ENCODE measurements at regions not wholly inside any gene's neighbourhood (a gene's known extent, or its start where the extent isn't known, plus 50 kb on each side); places are given as distances from the start of the nearest gene placed in this dataset.

DNA sequence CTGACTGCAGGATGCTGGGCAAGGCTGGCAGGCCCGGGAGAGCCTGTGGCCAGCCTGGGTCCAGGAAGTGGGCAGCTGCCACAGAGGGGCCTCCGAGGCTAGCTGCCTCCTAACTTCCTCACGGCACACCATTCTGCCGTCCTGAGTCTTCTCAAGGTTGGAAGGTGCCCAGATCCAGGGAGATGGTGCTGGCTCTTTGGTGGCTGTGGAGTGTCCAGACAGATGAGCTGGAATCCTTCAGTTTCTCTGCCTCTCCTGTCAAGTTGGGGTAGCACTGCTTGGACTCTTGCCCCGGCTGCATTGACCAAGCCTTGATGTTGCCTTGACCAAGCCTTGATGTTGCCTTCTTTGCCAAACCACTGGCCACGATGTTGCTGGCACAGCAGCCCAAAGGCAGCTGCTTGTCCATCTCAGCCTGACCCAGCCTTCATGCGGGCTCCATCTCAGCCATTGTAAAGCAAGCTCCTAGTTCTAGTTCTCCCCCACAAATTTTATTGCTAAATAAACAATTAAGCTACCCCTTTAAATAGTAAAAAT is 75.1 kb upstream of the AFDN start:
- DNase-seq (no peak), ATAC-seq (ENCODE audit: low read depth) (no peak)
- Histone ChIP-seq H3K9me3 (ENCODE audit: control insufficient read depth, insufficient read depth, low read length) (peaks cover 15% of the 10 kb centered on the region), H3K23ac (ENCODE audit: low read depth, low read length) (no peak overlapping the region), H4K91ac (ENCODE audit: insufficient read depth, low read depth, low read length) (no peak overlapping the region), H3K79me1 (ENCODE audit: low read depth in 1 of 2, low read length in 2 of 2) (no peaks in the 10 kb centered on the region), H3K27ac (ENCODE audit: insufficient read depth, low read length) (no peak overlapping the region), H2BK20ac (ENCODE audit: low read depth, low read length) (no peak overlapping the region), H2AK5ac (ENCODE audit: low read depth, low read length) (no peak overlapping the region), H2AFZ (replicated peaks; ENCODE audit: low read length, poor library complexity) (no peak overlapping the region), H3K4me3 (ENCODE audit: insufficient read depth, low read depth, low read length) (no peak overlapping the region), H2BK15ac (ENCODE audit: low read depth, low read length) (no peak overlapping the region), H3K4me1 (ENCODE audit: control insufficient read depth, insufficient read depth, low read length) (no peaks in the 10 kb centered on the region), H2BK5ac (ENCODE audit: low read depth, low read length, poor library complexity, severe bottlenecking) (no peak overlapping the region), H4K20me1 (ENCODE audit: insufficient read depth, low read length) (no peaks in the 10 kb centered on the region), H3K36me3 (ENCODE audit: control insufficient read depth, insufficient read depth, low read length) (no peaks in the 10 kb centered on the region), H3K9ac (ENCODE audit: low read depth, low read length) (no peak overlapping the region), H3K56ac (ENCODE audit: extremely low read depth, insufficient read depth, low read length) (no peak overlapping the region), H3K18ac (ENCODE audit: low read depth, low read length) (no peak overlapping the region), H2BK120ac (ENCODE audit: low read depth, low read length) (no peak overlapping the region), H3K14ac (replicated peaks; ENCODE audit: low read depth, low read length) (no peak overlapping the region), H3K27me3 (ENCODE audit: control insufficient read depth, insufficient read depth, low read length) (no peaks in the 10 kb centered on the region), H3K4me2 (ENCODE audit: low read depth, low read length) (no peak overlapping the region), H2AK9ac (replicated peaks; ENCODE audit: low read depth, low read length, poor library complexity) (no peak overlapping the region), H3K4ac (ENCODE audit: low read depth, low read length) (no peak overlapping the region), H3K9me1 (ENCODE audit: insufficient read depth, low read length) (no peaks in the 10 kb centered on the region), H4K8ac (ENCODE audit: low read depth in 2 of 2, low read length in 2 of 2) (no peak overlapping the region), H4K5ac (ENCODE audit: low read depth, low read length) (no peak overlapping the region)
- dilution Hi-C loops (cut with HindIII; ENCODE audit: low sequenced_read_pairs, unreplicated experiment): no loop called here
- WGBS, 2 experiments (ENCODE audit: extremely low coverage in 2 of 2, insufficient read length in 1 of 2): 25% methylated on average over 2 of the region's 7 CpGs; no CpG with 5 or more reads in 1 of the 2 experiments
- CTCF ChIA-PET: no interaction called here
- POLR2A ChIA-PET (ENCODE audit: unreplicated experiment): no interaction called here
- no TSS peak for BruUV-seq (replicated peaks)
- in situ Hi-C loops (cut with MboI; ENCODE audit: low sequenced_read_pairs): no loop called here
- no peak for TF ChIP-seq FOS (IDR thresholded peaks at IDR 0.05; ENCODE audit: low read depth, low read length)
- no peak for TF ChIP-seq MAFK (IDR thresholded peaks at IDR 0.05; ENCODE audit: low read depth, low read length)
- TF ChIP-seq RCOR1 (IDR thresholded peaks at IDR 0.05; ENCODE audit: insufficient replicate concordance, low read length): no peak
- TF ChIP-seq MXI1 (IDR thresholded peaks at IDR 0.05; ENCODE audit: borderline replicate concordance, low read depth, low read length): no peak
- TF ChIP-seq RFX5 (IDR thresholded peaks at IDR 0.05; ENCODE audit: low read depth, low read length): no peak
- TF ChIP-seq, protein P1, sequence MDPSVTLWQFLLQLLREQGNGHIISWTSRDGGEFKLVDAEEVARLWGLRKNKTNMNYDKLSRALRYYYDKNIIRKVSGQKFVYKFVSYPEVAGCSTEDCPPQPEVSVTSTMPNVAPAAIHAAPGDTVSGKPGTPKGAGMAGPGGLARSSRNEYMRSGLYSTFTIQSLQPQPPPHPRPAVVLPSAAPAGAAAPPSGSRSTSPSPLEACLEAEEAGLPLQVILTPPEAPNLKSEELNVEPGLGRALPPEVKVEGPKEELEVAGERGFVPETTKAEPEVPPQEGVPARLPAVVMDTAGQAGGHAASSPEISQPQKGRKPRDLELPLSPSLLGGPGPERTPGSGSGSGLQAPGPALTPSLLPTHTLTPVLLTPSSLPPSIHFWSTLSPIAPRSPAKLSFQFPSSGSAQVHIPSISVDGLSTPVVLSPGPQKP (IDR thresholded peaks at IDR 0.05; ENCODE audit: borderline replicate concordance, low read depth, low read length): no peak
- TF ChIP-seq RAD21 (IDR thresholded peaks at IDR 0.05; ENCODE audit: low read length): no peak
- TF ChIP-seq POLR2A (IDR thresholded peaks at IDR 0.05; ENCODE audit: low read depth, low read length): no peak
- TF ChIP-seq CEBPB (IDR thresholded peaks at IDR 0.05; ENCODE audit: low read depth, low read length): no peak
- no peak for TF ChIP-seq NFE2L2 (IDR thresholded peaks at IDR 0.05; ENCODE audit: low read depth, low read length)
- TF ChIP-seq, protein P2, sequence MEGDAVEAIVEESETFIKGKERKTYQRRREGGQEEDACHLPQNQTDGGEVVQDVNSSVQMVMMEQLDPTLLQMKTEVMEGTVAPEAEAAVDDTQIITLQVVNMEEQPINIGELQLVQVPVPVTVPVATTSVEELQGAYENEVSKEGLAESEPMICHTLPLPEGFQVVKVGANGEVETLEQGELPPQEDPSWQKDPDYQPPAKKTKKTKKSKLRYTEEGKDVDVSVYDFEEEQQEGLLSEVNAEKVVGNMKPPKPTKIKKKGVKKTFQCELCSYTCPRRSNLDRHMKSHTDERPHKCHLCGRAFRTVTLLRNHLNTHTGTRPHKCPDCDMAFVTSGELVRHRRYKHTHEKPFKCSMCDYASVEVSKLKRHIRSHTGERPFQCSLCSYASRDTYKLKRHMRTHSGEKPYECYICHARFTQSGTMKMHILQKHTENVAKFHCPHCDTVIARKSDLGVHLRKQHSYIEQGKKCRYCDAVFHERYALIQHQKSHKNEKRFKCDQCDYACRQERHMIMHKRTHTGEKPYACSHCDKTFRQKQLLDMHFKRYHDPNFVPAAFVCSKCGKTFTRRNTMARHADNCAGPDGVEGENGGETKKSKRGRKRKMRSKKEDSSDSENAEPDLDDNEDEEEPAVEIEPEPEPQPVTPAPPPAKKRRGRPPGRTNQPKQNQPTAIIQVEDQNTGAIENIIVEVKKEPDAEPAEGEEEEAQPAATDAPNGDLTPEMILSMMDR (conservative IDR thresholded peaks at IDR 0.05; ENCODE audit: low read depth, low read length): no peak
- TF ChIP-seq, protein P3, sequence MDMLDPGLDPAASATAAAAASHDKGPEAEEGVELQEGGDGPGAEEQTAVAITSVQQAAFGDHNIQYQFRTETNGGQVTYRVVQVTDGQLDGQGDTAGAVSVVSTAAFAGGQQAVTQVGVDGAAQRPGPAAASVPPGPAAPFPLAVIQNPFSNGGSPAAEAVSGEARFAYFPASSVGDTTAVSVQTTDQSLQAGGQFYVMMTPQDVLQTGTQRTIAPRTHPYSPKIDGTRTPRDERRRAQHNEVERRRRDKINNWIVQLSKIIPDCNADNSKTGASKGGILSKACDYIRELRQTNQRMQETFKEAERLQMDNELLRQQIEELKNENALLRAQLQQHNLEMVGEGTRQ (IDR thresholded peaks at IDR 0.05; ENCODE audit: low read depth, low read length): no peak
- no peak for TF ChIP-seq MAZ (IDR thresholded peaks at IDR 0.05; ENCODE audit: borderline replicate concordance, low read depth, low read length)
- no peak for TF ChIP-seq SMC3 (IDR thresholded peaks at IDR 0.05; ENCODE audit: low read depth, low read length)
- no peak for TF ChIP-seq BHLHE40 (IDR thresholded peaks at IDR 0.05; ENCODE audit: low read depth, low read length)
- no peak for TF ChIP-seq CHD1 (IDR thresholded peaks at IDR 0.05; ENCODE audit: low read depth, low read length)
- intact Hi-C loops (cut with micrococcal nuclease): no loop called here

Measured in IMR-90 (cell line).